HG02840 (cell line): ENCODE measurements at regions not wholly inside any gene's neighbourhood (a gene's known extent, or its start where the extent isn't known, plus 50 kb on each side); places are given as distances from the start of the nearest gene placed in this dataset.

Source experiments
- ATAC-seq: cut with Tn5 transposase; IDR thresholded peaks from one replicate; pipeline ENCODE4 v1.9.1; 2021; ENCODE audit warnings: mild to moderate bottlenecking, moderate library complexity, moderate number of reproducible peaks; ENCODE audit not compliant: unreplicated experiment, low FRiP score

- no peak for ATAC-seq
Observed at GRCh38 chr6:170137911-170138910, 152.7 kb downstream of the DLL1 start.

GRCh38 chr6:170137176-170137891, 153.5 kb downstream of the DLL1 start:
- no peak for ATAC-seq

GRCh38 chr6:170136541-170137175, 154.2 kb downstream of the DLL1 start:
- no peak for ATAC-seq

GRCh38 chr6:170135821-170136471, 154.9 kb downstream of the DLL1 start:
- ATAC-seq, result no peak

GRCh38 chr6:170135461-170135820, 155.4 kb downstream of the DLL1 start:
- no peak for ATAC-seq

GRCh38 chr6:170134471-170135440, 156.1 kb downstream of the DLL1 start:
- ATAC-seq, result no peak

- ATAC-seq, result no peak
Observed at GRCh38 chr6:170134031-170134470, 156.8 kb downstream of the DLL1 start.

GRCh38 chr6:170132561-170132991, 158.3 kb downstream of the DLL1 start:
- ATAC-seq, result no peak

- no peak for ATAC-seq
Observed at GRCh38 chr6:170132011-170132521, 158.8 kb downstream of the DLL1 start.

GRCh38 chr6:170131351-170131750, 159.5 kb downstream of the DLL1 start:
- ATAC-seq, result no peak

- ATAC-seq, result no peak
Observed at GRCh38 chr6:170130771-170131241, 160.1 kb downstream of the DLL1 start.

GRCh38 chr6:170130201-170130621, 160.7 kb downstream of the DLL1 start:
- no peak for ATAC-seq

GRCh38 chr6:170129691-170130171, 161.1 kb downstream of the DLL1 start:
- no peak for ATAC-seq

GRCh38 chr6:170128811-170129681, 161.8 kb downstream of the DLL1 start:
- ATAC-seq, result no peak

GRCh38 chr6:170128346-170128745, 162.5 kb downstream of the DLL1 start:
- no peak for ATAC-seq

- ATAC-seq, result no peak
Observed at GRCh38 chr6:170127151-170127550, 163.7 kb downstream of the DLL1 start.

- no peak for ATAC-seq
Observed at GRCh38 chr6:170125456-170126300, 165.2 kb downstream of the DLL1 start.
